NAMALWA (cell line): ENCODE measurements at regions not wholly inside any gene's neighbourhood (a gene's known extent, or its start where the extent isn't known, plus 50 kb on each side); places are given as distances from the start of the nearest gene placed in this dataset.
"Not testable (repeated sequence)": the region's sequence is repeated elsewhere in the genome, so short reads cannot be mapped to it uniquely, and the experiment has no call there.

Experiments
- DNase-seq: peaks from one replicate; pipeline ENCODE4 v3.0.0-alpha.2; 2015; ENCODE audit warnings: low spot score

GRCh38 chr5:44943647-44944046 lies 134.9 kb downstream of the MRPS30 start:
- DNase-seq, result no peak

- DNase-seq, result no peak
These were observed 137.0 kb downstream of the MRPS30 start for GRCh38 chr5:44945743-44946142.

- no peak for DNase-seq
These were observed 140.9 kb downstream of the MRPS30 start for GRCh38 chr5:44949687-44950086.

GRCh38 chr5:44951371-44951770 lies 142.6 kb downstream of the MRPS30 start:
- no peak for DNase-seq

- DNase-seq, result peak; percentile 74
These were observed 143.6 kb downstream of the MRPS30 start for GRCh38 chr5:44952376-44952775.

- DNase-seq, result no peak
These were observed 144.3 kb downstream of the MRPS30 start for GRCh38 chr5:44953078-44953477.

- peak; percentile 16 for DNase-seq
These were observed 150.3 kb downstream of the MRPS30 start for GRCh38 chr5:44958943-44959454.

GRCh38 chr5:44969825-44970224 lies 161.1 kb downstream of the MRPS30 start:
- no peak for DNase-seq

GRCh38 chr5:44970963-44971362 lies 162.2 kb downstream of the MRPS30 start:
- not testable (repeated sequence) for DNase-seq

GRCh38 chr5:44974813-44975212 lies 166.1 kb downstream of the MRPS30 start:
- DNase-seq, result no peak

- DNase-seq, result no peak
These were observed 173.0 kb downstream of the MRPS30 start for GRCh38 chr5:44981708-44982107.

- DNase-seq, result no peak
These were observed 174.3 kb downstream of the MRPS30 start for GRCh38 chr5:44983006-44983405.

- no peak for DNase-seq
These were observed 178.3 kb downstream of the MRPS30 start for GRCh38 chr5:44987026-44987425.

- no peak for DNase-seq
These were observed 182.9 kb downstream of the MRPS30 start for GRCh38 chr5:44991693-44992092.

- DNase-seq, result no peak
These were observed 184.5 kb downstream of the MRPS30 start for GRCh38 chr5:44993286-44993685.

- DNase-seq, result no peak
These were observed 188.8 kb downstream of the MRPS30 start for GRCh38 chr5:44997506-44997905.

GRCh38 chr5:45007102-45007501 lies 198.4 kb downstream of the MRPS30 start:
- not testable (repeated sequence) for DNase-seq

- DNase-seq, result no peak
These were observed 208.8 kb downstream of the MRPS30 start for GRCh38 chr5:45017568-45017967.

GRCh38 chr5:45029553-45029952 lies 220.8 kb downstream of the MRPS30 start:
- no peak for DNase-seq

- no peak for DNase-seq
These were observed 227.2 kb downstream of the MRPS30 start for GRCh38 chr5:45035991-45036390.

GRCh38 chr5:45037927-45038326 lies 229.2 kb downstream of the MRPS30 start:
- DNase-seq, result no peak

GRCh38 chr5:45038366-45038987 lies 229.7 kb downstream of the MRPS30 start:
- peak; percentile 62 for DNase-seq

GRCh38 chr5:45042283-45042682 lies 233.5 kb downstream of the MRPS30 start:
- no peak for DNase-seq

- DNase-seq, result no peak
These were observed 248.8 kb downstream of the MRPS30 start for GRCh38 chr5:45057564-45057963.
